22Rv1 (cell line): ENCODE measurements at regions not wholly inside any gene's neighbourhood (a gene's known extent, or its start where the extent isn't known, plus 50 kb on each side); places are given as distances from the start of the nearest gene placed in this dataset.

Experiments
- ZFX ChIP-seq: fragments of 450-650 bp; IDR thresholded peaks from 2 replicates; pipeline ENCODE4 v1.6.1; 2017; ENCODE audit warnings: antibody characterized with exemption, borderline replicate concordance
- TF ChIP-seq, protein P1 (sequence below): fragments of 450-650 bp; IDR thresholded peaks from 2 replicates; pipeline ENCODE4 v1.5.1; 2017; ENCODE audit warnings: mild to moderate bottlenecking

DNA sequence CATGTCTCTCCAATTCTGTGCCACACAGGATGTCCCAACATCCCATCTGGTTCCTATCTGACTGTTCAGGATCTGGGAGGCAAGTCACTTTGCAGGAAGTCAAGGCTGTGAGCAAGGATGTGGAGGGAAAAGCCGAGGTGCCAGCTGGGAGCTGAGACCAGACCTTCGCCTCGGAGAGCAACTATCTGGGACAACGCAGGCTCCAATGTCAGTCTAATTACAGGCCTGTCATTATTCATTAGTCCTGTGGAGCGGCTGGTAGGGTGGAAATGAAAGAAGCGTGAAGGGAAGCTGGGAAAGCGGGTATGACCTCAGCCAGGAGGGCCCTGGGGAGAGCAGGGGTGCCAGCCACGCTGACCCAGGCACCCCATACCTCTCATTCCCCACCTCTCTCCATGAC is 147.3 kb downstream of the UNC5CL start:
- TF ChIP-seq, protein P1, sequence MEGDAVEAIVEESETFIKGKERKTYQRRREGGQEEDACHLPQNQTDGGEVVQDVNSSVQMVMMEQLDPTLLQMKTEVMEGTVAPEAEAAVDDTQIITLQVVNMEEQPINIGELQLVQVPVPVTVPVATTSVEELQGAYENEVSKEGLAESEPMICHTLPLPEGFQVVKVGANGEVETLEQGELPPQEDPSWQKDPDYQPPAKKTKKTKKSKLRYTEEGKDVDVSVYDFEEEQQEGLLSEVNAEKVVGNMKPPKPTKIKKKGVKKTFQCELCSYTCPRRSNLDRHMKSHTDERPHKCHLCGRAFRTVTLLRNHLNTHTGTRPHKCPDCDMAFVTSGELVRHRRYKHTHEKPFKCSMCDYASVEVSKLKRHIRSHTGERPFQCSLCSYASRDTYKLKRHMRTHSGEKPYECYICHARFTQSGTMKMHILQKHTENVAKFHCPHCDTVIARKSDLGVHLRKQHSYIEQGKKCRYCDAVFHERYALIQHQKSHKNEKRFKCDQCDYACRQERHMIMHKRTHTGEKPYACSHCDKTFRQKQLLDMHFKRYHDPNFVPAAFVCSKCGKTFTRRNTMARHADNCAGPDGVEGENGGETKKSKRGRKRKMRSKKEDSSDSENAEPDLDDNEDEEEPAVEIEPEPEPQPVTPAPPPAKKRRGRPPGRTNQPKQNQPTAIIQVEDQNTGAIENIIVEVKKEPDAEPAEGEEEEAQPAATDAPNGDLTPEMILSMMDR, result no peak
- TF ChIP-seq ZFX, result no peak
